Hepatocyte (in vitro differentiated cells): ENCODE measurements at regions not wholly inside any gene's neighbourhood (a gene's known extent, or its start where the extent isn't known, plus 50 kb on each side); places are given as distances from the start of the nearest gene placed in this dataset.

ENCODE experiments used
- CTCF ChIP-seq: fragments of 200-600 bp; sonication (generic); IDR thresholded peaks from 2 replicates; pipeline ENCODE4 v1.5.1; 2016; ENCODE audit warnings: antibody characterized with exemption, mild to moderate bottlenecking; ENCODE audit not compliant: poor library complexity
- EZH2 ChIP-seq: fragments of 200-600 bp; sonication (generic); IDR thresholded peaks from 2 replicates; pipeline ENCODE4 v1.6.1; 2016; ENCODE audit warnings: antibody characterized with exemption, mild to moderate bottlenecking, borderline replicate concordance
- EZH2phosphoT487 ChIP-seq: fragments of 200-600 bp; sonication (generic); IDR thresholded peaks from one replicate; pipeline ENCODE4 v1.6.1; 2018; ENCODE audit warnings: antibody characterized with exemption, mild to moderate bottlenecking, low read depth, moderate library complexity; ENCODE audit not compliant: unreplicated experiment, severe bottlenecking

DNA sequence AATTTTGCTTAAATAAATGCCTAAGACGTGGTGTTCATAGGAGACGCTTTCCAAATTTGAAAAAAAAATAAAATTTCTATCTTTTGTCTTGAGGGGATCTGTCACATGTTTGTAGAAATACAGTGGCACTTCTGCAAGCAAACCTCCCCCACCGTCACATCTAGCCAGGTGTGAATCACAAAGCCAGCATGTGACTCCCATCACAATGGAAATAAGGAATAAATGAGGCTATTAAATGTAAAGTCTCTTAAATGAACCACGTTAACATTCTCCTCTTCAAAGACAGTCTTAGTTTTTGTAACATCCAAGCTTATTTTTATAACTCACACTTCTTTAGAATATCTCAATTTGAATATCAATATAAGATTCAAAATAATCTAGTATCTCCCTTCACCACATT is 63.0 kb upstream of the CCSER1 start:
- TF ChIP-seq CTCF, result no peak
- TF ChIP-seq EZH2, result no peak
- no peak for TF ChIP-seq EZH2phosphoT487
